GM20431 (cell line): ENCODE measurements at regions not wholly inside any gene's neighbourhood (a gene's known extent, or its start where the extent isn't known, plus 50 kb on each side); places are given as distances from the start of the nearest gene placed in this dataset.
"Not testable (repeated sequence)": the region's sequence is repeated elsewhere in the genome, so short reads cannot be mapped to it uniquely, and the experiment has no call there.

Source experiments
- in situ Hi-C: fragments of 300-500 bp; cut with MseI, MboI; formaldehyde crosslinking; loops from one replicate; pipeline ENCODE4 v1.15.0; 2020; ENCODE audit warnings: low sequenced_read_pairs; ENCODE audit not compliant: unreplicated experiment

DNA sequence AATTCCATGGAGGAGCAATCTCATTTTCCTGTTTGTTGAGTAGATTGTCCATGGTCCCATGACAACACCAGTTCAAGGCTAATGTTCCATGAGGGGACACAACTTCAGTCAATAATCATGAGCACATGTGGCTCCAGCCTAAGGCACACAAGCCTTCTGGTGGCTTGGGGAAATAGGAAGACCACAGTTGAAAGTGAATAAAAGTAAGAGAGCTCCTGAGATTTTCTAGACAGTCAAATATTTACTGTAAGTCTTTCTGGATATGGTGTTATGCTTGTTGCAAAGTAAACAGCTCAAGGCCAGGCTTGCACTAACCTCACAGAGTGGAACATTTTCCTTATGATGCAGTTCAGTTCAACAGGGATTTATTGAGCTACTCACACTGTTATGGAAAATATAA, 206.9 kb upstream of the SLC38A2 start:
- in situ Hi-C loops = no loop called here

- in situ Hi-C loops = no loop called here
Measured at GRCh38 chr12:46578190-46578982, 205.8 kb upstream of the SLC38A2 start.

- in situ Hi-C loops = no loop called here
Measured at GRCh38 chr12:46577063-46577776, 204.6 kb upstream of the SLC38A2 start.

DNA sequence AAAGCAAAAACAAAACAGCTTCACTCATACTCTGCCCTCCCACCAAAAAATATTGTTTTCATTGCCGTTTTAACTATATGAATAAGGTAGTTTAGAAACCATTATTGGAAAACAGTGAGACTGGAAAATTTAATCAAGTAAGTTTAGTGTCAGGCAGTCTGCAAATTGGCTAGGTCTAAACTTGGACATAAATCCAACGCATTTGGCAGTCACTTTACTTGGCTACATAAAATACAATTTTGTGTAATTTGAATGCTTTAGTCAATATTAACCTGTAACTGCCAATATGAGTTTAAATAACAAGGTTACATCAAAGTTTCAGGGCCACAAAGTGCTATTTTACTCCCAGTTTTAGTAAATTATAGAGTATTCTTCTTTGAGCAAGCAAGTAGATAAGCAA, 202.3 kb upstream of the SLC38A2 start:
- in situ Hi-C loops = no loop called here

- in situ Hi-C loops = no loop called here
Measured at GRCh38 chr12:46573347-46573658, 200.7 kb upstream of the SLC38A2 start.

DNA sequence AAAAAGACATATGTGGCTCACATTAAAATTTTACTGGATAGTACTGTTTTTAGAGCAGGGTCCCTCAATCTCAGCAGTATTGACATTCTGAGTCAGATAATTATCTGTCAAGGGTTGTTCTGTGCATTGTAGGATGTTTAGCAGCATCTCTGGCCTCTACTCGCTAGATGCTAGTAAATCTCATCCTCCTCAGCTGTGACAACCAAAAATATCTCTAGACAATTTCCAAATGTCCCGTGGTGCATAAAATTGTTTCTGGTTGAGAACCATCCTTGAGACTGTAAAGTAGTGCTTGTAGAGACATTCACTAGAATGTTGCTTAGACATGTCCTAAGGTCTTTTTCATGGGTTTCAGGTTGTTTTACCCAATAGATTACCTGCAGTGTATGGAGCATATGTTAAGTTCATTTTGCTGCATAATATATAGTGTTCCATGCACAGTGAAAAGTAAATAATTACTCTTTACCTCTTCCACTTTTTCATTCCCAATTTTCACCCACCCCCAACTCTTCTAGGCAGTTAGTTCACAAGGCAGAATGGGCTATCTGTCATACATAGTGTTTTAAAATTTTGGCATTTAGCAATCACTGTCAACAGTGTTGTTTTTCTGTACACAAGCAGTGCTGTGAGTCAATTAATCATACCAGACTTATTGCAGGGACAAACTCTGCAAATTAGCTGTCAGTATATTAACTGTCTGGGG, 200.2 kb upstream of the SLC38A2 start:
- in situ Hi-C loops = no loop called here

DNA sequence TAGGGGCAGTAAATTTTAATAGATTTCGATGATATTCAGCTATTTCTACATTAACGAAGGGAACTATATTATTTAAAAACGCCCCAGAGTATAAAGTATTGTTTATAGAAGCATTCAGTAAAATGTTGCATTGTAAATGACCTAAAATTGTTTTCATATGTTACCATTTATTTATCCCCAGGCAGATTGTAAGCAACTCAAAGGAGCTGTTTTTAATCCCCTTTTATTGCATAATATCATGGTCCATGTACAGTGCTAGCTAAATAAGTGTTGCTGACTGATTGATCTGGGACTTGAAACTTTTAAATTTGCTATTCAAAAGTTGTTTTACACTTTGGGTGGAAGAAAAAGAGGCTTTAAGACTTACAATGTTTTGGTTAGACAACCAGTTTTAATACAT, 199.0 kb upstream of the SLC38A2 start:
- in situ Hi-C loops = no loop called here

- in situ Hi-C loops = no loop called here
Measured at GRCh38 chr12:46569826-46570439, 197.4 kb upstream of the SLC38A2 start.

GRCh38 chr12:46567667-46568066, 195.1 kb upstream of the SLC38A2 start:
- in situ Hi-C loops = no loop called here

- in situ Hi-C loops = no loop called here
Measured at GRCh38 chr12:46562625-46563225, 190.2 kb upstream of the SLC38A2 start.

DNA sequence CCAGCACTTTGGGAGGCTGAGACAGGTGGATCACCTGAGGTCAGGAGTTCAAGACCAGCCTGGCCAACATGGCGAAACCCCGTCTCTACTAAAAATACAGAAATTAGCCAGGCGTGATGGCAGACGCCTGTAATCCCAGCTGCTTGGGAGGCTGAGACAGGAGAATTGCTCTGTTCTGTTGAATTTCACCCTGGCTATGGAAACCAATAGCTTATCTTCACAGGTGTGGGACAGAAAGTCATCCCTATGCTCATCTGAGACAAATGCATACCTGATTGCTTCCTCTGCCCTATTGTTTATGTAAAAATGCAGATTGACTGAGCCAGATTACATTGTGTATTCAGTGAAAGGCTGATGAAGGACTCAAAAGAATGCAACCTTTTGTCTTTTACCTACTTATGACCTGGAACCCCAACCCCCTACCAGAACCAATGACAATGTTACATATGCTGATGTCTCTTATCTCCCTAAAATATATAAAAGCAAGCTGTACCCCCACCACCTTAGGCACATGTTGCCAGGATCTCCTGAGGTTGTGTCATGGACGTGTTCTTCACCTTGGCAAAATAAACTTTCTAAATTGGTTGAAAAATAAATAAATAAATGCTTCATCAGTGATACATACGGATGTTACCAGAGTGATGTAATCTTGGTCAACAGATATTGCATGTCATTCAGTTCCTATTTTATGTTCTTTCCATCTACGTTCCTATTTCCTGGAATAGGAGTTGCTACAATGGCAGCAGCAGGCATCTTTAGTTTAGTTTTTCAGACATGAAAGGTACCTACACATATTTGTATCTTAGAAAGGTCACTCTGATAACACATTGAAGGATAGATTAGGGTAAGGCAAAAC, 189.4 kb upstream of the SLC38A2 start:
- in situ Hi-C loops = not testable (repeated sequence)

- in situ Hi-C loops = no loop called here
Measured at GRCh38 chr12:46560874-46561273, 188.3 kb upstream of the SLC38A2 start.

DNA sequence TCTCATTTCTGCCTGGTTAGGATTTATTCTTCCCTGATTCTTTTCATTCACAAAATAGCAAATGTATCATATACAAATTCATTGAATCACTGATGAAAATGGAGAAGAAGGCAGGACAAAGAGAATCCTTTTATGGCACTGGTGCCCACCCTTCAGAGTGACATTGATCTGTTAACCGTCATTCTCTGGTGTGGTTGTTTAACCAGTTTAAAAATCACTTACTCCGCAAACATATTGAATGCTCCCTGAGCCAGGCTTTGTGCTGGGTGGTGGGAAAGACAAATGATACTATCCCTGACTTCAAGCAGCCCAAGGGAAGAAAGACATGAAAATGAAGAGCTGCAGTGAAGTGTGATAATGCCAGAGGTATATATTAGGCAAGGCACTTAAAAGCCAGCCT, 187.5 kb upstream of the SLC38A2 start:
- in situ Hi-C loops = no loop called here

DNA sequence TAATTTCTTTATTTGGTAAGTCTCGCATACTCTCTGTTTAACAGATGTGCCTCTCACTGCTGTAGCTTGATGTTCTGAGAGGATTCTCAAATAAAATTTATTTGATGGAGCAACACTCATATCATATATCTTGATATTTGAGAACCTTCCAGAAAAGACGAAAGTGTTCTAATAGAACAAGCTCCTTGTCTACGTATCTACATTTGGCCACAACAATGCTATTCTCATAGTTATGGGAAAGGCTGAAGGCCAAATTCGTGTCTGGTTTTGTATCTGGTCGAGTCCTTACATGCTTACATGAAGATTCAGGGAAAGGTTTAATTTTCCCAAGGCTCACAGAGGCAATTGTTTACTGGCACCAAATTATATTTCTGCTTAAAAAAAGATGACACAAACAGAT, 186.7 kb upstream of the SLC38A2 start:
- in situ Hi-C loops = no loop called here

DNA sequence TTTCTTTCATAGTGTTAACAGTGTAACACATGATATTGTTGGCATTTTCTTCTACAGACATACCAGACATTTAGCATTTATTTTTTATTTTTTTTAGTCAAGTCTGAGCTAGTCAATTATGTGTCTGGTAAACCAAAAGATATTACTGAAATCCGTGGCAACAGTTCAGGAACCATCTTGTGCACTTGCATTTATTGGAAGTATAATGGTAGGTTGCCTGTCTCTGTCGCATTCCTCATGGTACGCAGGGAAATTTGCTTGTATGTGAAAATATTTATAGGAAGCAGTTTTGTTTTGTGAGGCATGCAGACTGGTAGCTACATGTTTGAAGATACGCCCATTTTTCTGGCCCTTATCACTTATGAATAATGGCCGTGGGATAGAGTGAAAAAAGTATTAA, 186.1 kb upstream of the SLC38A2 start:
- in situ Hi-C loops = no loop called here

- in situ Hi-C loops = no loop called here
Measured at GRCh38 chr12:46557539-46558373, 185.2 kb upstream of the SLC38A2 start.

DNA sequence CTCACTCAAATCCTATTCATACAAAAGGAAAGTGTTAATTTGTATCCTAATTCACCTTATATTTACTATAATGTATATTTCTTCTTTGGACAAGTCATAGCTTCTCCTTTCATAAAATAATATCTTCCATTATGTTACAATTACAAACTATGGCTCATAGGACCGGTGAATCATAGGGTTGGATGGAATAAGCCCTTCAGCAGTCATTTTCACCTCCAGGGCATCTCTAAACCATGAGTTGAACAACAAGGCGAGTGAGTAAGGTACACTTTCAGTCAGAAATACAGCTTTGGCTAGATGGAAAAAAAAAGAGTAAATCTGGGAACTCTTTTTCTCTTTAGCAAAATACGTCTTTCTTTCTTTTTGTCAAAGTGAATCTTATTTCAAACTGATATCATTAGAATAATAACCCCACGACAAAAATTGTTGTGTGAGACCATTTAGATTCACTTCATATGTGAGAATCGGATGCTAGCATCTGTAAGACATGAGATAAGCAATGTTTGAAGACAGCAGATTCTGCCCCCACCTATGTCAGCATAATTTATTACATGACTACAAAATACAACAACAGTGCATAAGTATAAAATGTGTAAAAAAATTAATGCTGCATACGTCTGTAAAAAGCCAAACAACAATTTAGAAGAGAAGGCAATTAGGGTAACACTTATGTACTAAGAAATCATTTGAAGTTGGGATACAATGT, 184.4 kb upstream of the SLC38A2 start:
- in situ Hi-C loops = no loop called here

- in situ Hi-C loops = no loop called here
Measured at GRCh38 chr12:46556105-46556559, 183.6 kb upstream of the SLC38A2 start.
